ENCODE measurements at regions not wholly inside any gene's neighbourhood (a gene's known extent, or its start where the extent isn't known, plus 50 kb on each side); places are given as distances from the start of the nearest gene placed in this dataset.
"Not testable (repeated sequence)": the region's sequence is repeated elsewhere in the genome, so short reads cannot be mapped to it uniquely, and the experiment has no call there.

GRCh38 chr10:118805146-118805545 is 50.4 kb upstream of the CACUL1 start:
- intact Hi-C loops (cut with micrococcal nuclease), result no loop called here

- intact Hi-C loops (cut with micrococcal nuclease), result no loop called here
These were observed 52.9 kb upstream of the CACUL1 start for GRCh38 chr10:118807512-118808305.

- intact Hi-C loops (cut with micrococcal nuclease), result no loop called here
These were observed 54.0 kb upstream of the CACUL1 start for GRCh38 chr10:118808601-118809356.

GRCh38 chr10:118809357-118810220 is 54.8 kb upstream of the CACUL1 start:
- intact Hi-C loops (cut with micrococcal nuclease), result no loop called here

GRCh38 chr10:118810796-118811505 is 56.2 kb upstream of the CACUL1 start:
- intact Hi-C loops (cut with micrococcal nuclease), result no loop called here

- intact Hi-C loops (cut with micrococcal nuclease), result no loop called here
These were observed 57.1 kb upstream of the CACUL1 start for GRCh38 chr10:118811675-118812392.

- intact Hi-C loops (cut with micrococcal nuclease), result no loop called here
These were observed 57.6 kb upstream of the CACUL1 start for GRCh38 chr10:118812393-118812740.

GRCh38 chr10:118813001-118813400 is 58.2 kb upstream of the CACUL1 start:
- intact Hi-C loops (cut with micrococcal nuclease), result not testable (repeated sequence)

- intact Hi-C loops (cut with micrococcal nuclease), result no loop called here
These were observed 61.9 kb upstream of the CACUL1 start for GRCh38 chr10:118816471-118817168.

- intact Hi-C loops (cut with micrococcal nuclease), result no loop called here
These were observed 62.7 kb upstream of the CACUL1 start for GRCh38 chr10:118817328-118818068.

- intact Hi-C loops (cut with micrococcal nuclease), result no loop called here
These were observed 64.0 kb upstream of the CACUL1 start for GRCh38 chr10:118818621-118819221.

- intact Hi-C loops (cut with micrococcal nuclease), result loop anchor here (5.0 kb wide), 1 partner anchor 1123 kb away; no protein-coding TSS in a partner anchor
These were observed 65.8 kb upstream of the CACUL1 start for GRCh38 chr10:118820326-118821116.

- intact Hi-C loops (cut with micrococcal nuclease), result loop anchor here (5.0 kb wide), 1 partner anchor 1126 kb away; no protein-coding TSS in a partner anchor
These were observed 68.6 kb upstream of the CACUL1 start for GRCh38 chr10:118823256-118823907.

GRCh38 chr10:118827053-118827452 is 72.3 kb upstream of the CACUL1 start:
- intact Hi-C loops (cut with micrococcal nuclease), result no loop called here

GRCh38 chr10:118827466-118828155 is 72.8 kb upstream of the CACUL1 start:
- intact Hi-C loops (cut with micrococcal nuclease), result no loop called here

GRCh38 chr10:118832241-118832651 is 77.5 kb upstream of the CACUL1 start:
- intact Hi-C loops (cut with micrococcal nuclease), result no loop called here

- intact Hi-C loops (cut with micrococcal nuclease), result not testable (repeated sequence)
These were observed 79.6 kb upstream of the CACUL1 start for GRCh38 chr10:118834370-118834769.

All from T-helper 1 cell treated with Interleukin-12 subunit alpha and Interleukin-12 subunit beta and Interleukin-4 antibody, amounts not matched to agents 30 ng/mL and 1 ng/mL, for 36 hours (primary cell).